PFSK-1 (cell line): ENCODE measurements at regions not wholly inside any gene's neighbourhood (a gene's known extent, or its start where the extent isn't known, plus 50 kb on each side); places are given as distances from the start of the nearest gene placed in this dataset.

Experiments used
- POLR2AphosphoS5 ChIP-seq: IDR thresholded peaks from 2 replicates; pipeline ENCODE4 v1.6.1; 2012; ENCODE audit warnings: low read depth, mild to moderate bottlenecking, control low read depth, low read length, moderate library complexity
- SIN3A ChIP-seq: IDR thresholded peaks from 2 replicates; pipeline ENCODE4 v1.6.1; 2012; ENCODE audit warnings: mild to moderate bottlenecking, low read length, moderate library complexity, borderline replicate concordance; ENCODE audit not compliant: insufficient read depth

GRCh38 chr3:72340056-72340455, 508.2 kb downstream of the SHQ1 start:
- TF ChIP-seq SIN3A (no peak), POLR2AphosphoS5 (no peak)
